HUES6 (cell line): ENCODE measurements at regions not wholly inside any gene's neighbourhood (a gene's known extent, or its start where the extent isn't known, plus 50 kb on each side); places are given as distances from the start of the nearest gene placed in this dataset.
"Not testable (repeated sequence)": the region's sequence is repeated elsewhere in the genome, so short reads cannot be mapped to it uniquely, and the experiment has no call there.

ENCODE experiments used
- H3K27ac ChIP-seq: 2 replicates; pipeline ENCODE4 v1.7.0; 2013; ENCODE audit warnings: low read depth, mild to moderate bottlenecking, low read length, inconsistent platforms
- H3K27me3 ChIP-seq: 2 replicates; pipeline ENCODE4 v1.6.1; 2013; ENCODE audit warnings: low read length; ENCODE audit not compliant: control insufficient read depth, insufficient read depth
- H3K36me3 ChIP-seq: 2 replicates; pipeline ENCODE4 v1.6.1; 2013; ENCODE audit warnings: low read length; ENCODE audit not compliant: control insufficient read depth, insufficient read depth
- H3K4me1 ChIP-seq: 2 replicates; pipeline ENCODE4 v1.6.1; 2013; ENCODE audit warnings: low read length; ENCODE audit not compliant: control insufficient read depth, insufficient read depth
- H3K4me3 ChIP-seq: 2 replicates; pipeline ENCODE4 v1.5.1; 2013; ENCODE audit warnings: low read depth, low read length
- H3K9ac ChIP-seq: one replicate; pipeline ENCODE4 v1.6.1; 2013; ENCODE audit warnings: mild to moderate bottlenecking, low read length
- H3K9me3 ChIP-seq: 2 replicates; pipeline ENCODE4 v1.6.1; 2013; ENCODE audit warnings: low read depth, low read length; ENCODE audit not compliant: control insufficient read depth, insufficient read depth

DNA sequence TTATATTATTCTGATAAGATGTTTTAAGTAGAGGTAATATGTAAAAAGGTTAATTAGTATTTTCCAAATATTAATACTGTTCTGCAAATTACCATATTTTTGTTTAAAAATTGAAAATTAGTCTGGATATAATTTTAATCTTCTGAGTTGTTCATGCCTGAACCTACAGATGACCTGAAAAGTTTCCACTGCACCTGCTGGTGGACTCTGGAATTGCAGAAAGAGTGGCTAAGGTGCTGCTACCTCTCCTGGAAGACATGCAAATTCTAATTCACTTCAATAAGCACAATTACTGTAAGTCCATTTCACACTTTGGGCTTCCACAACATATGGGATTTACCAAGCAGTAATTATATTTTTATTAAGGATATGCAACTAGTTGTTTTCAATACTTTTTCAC, 77.7 kb upstream of the OLIG3 start:
- no peak overlapping the region for H3K27ac ChIP-seq
- H3K9ac ChIP-seq = no peak overlapping the region
- no peaks in the 10 kb centered on the region for H3K27me3 ChIP-seq
- H3K9me3 ChIP-seq = no peaks in the 10 kb centered on the region
- H3K36me3 ChIP-seq = no peaks in the 10 kb centered on the region
- no peaks in the 10 kb centered on the region; the same call in 1 of the 2 replicates for H3K4me1 ChIP-seq
- H3K4me3 ChIP-seq = no peak overlapping the region

DNA sequence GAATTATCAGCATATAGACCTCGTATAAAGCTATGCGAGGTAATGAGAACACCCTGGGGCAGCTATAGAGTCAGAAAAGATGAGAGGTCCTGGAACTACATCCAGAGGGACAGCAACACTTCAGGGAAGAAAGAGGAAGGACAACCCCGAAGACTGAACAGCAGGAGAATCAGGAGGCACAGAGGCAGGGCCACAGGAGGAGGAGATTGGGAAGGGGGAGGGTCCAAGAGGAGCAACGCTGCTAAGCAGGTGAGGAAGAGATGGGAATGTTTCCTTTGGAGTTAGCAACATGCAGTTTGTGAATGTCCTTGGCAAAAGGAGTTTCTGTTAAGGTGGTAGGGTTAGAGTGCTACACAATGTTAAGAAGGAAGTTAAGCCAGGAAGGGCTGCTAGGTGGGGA, 79.5 kb upstream of the OLIG3 start:
- Histone ChIP-seq H3K27me3 (no peaks in the 10 kb centered on the region), H3K9ac (no peak overlapping the region), H3K27ac (no peak overlapping the region), H3K4me1 (no peaks in the 10 kb centered on the region), H3K36me3 (no peaks in the 10 kb centered on the region), H3K4me3 (no peak overlapping the region), H3K9me3 (no peaks in the 10 kb centered on the region)

DNA sequence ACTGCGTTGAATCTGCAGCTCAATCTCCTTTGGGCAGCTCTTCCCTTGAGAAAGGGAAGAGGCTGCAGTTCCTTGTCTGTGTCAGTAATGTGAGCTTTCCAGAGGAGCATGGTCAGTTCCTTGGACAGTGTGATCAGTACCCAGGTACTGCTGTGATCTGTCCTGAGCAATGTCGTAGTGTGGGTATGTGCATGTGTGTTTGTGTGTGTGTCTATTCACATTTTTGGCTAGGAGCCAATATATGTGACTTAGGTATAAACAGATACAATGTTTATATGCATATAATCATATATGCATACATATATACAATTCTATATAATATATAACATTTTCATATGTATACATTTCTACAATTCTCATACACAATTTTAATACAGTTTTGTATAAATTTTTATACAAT, 85.4 kb upstream of the OLIG3 start:
- Histone ChIP-seq H3K4me3 (no peak overlapping the region), H3K36me3 (no peaks in the 10 kb centered on the region), H3K27ac (no peak overlapping the region), H3K9me3 (no peaks in the 10 kb centered on the region), H3K4me1 (0 out of 2 replicates have a peak, but pooled peaks cover 4% of the 10 kb centered on the region), H3K27me3 (no peaks in the 10 kb centered on the region), H3K9ac (no peak overlapping the region)

DNA sequence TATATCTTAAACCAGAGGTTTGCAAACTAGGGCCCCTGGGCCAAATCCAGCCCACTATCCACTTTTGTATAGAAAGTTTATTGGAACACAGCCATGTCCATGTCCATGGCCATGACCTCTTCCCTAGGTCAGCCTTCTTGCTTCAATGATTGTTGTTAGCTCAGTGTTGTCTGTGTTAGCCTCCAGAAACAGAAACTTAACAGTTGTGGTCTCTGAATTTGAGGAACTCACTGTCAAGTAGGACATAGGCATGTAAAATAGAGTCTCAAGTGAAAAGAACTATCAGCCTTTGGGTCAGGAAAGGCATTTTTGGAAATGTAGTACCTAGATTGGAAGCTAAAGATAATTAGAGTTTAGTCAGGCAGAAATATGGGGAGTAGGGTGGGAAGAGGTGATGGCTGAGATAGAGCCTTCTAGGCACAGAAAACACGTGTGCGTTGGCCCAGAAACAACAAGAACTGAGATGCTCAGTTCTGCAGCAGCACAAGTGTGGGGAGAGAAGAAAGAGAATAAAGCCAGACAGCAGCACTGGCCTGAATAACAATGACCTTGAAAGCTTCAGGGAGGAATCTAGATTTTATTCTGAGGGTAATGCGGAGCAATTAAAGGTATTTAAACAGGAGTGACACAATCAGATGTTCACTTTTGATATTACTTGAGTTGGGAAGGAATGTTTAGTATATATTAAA, 87.0 kb upstream of the OLIG3 start:
- Histone ChIP-seq H3K9ac (no peak overlapping the region), H3K27me3 (no peaks in the 10 kb centered on the region), H3K4me3 (no peak overlapping the region), H3K4me1 (0 out of 2 replicates have a peak, but pooled peaks cover 4% of the 10 kb centered on the region), H3K9me3 (no peaks in the 10 kb centered on the region), H3K36me3 (no peaks in the 10 kb centered on the region), H3K27ac (no peak overlapping the region)

DNA sequence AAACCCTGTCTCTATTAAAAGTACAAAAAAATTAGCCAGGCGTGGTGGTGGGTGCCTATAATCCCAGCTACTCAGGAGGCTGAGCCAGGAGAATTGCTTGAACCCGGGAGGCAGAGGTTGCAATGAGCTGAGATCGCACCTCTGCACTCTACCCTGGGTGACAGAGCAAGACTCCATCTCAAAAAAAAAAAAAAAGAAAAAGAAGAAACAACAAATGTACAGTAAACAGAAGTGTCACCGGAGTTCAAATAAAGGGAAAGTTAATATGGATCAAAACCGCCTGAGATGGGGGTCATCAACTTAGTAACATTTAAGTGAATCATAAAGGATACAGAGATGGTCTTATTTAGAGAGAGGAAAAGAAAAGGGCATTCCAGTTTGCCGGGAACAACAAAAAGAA, 89.3 kb upstream of the OLIG3 start:
- not testable (repeated sequence) for H3K9ac ChIP-seq, H3K27me3 ChIP-seq, H3K27ac ChIP-seq, H3K9me3 ChIP-seq, H3K36me3 ChIP-seq, H3K4me1 ChIP-seq, H3K4me3 ChIP-seq

DNA sequence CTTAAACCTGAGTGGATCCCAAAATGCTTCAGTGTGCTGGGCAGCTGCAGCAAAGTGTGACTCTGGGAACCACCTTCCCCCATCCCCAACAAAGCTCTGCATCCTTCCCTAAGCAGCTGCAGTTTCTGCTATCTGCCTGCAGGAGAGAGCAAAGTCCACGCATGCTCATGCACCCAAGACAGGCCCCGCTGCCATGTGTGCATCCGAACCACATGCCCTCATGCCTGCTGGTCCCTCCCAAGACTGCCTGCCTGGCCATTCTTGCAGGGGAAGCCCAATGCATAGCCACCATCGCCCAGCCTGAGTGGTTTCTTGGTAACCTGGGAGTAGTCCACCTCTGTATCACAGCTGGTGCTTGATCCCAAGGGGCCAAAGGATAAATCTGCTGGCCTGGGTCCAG, 94.3 kb upstream of the OLIG3 start:
- Histone ChIP-seq H3K4me3 (no peak overlapping the region), H3K27ac (no peak overlapping the region), H3K36me3 (no peaks in the 10 kb centered on the region), H3K9me3 (peaks cover 3% of the 10 kb centered on the region; the same call in 1 of the 2 replicates), H3K27me3 (no peaks in the 10 kb centered on the region), H3K4me1 (no peaks in the 10 kb centered on the region), H3K9ac (no peak overlapping the region)

DNA sequence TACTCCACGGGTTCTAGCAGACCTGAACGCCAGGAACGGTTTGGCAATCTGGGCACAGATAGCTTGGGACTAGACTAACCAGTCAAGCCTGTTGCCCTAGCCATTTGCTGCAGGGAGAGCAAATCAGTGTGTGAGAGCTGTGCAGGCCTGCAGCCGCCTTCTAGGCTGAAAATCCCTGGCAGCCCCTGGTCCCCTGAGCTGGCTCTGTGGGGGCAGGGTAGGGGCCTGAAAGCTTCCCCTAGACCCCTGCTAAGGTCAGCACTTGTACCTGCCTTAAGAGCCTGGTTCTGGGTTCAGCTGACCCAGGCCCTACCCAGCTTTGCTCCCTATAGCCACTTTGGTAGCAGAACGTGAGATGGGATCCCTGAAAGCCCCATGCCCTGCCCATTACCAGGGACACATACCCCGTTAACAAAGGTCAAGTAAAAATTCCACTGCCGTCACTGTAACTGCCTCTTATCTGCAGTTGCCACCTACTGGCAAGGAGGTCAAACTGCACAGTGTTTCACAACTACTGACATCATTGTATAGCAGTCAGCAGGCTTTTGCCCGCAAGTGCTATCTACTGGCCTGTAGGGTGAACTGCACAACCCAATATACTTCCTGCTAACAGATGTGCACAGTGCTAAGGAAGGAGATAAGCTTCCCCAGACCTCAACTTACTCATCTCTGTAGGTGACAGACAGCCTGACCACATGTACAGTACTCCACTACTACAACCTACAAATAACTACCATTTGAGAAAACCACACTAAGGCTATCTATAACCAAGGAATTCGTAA, 95.1 kb upstream of the OLIG3 start:
- Histone ChIP-seq H3K9me3 (peaks cover 5% of the 10 kb centered on the region; the same call in 1 of the 2 replicates), H3K27ac (no peak overlapping the region), H3K36me3 (no peaks in the 10 kb centered on the region), H3K27me3 (no peaks in the 10 kb centered on the region), H3K9ac (no peak overlapping the region), H3K4me3 (no peak overlapping the region), H3K4me1 (no peaks in the 10 kb centered on the region)

DNA sequence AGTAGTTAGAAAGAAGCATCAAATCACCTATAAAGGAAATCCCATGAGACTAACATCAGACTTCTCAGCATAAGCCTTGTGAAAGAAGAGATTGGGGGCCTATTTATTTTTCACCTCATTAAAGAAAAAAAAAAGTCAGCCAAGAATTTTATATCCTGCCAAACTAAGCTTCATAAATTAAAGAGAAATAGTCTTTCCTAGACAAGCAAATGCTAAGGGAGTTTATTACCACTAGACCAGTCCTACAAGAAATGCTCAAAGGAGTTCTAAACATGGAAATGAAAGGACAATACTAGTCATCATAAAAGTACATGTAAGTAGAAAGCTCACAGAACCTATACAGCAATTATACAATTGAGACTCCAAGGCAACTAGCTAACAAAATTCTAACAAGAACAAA, 96.5 kb upstream of the OLIG3 start:
- peaks cover 5% of the 10 kb centered on the region; the same call in 1 of the 2 replicates for H3K9me3 ChIP-seq
- no peaks in the 10 kb centered on the region for H3K27me3 ChIP-seq
- H3K9ac ChIP-seq = no peak overlapping the region
- H3K36me3 ChIP-seq = no peaks in the 10 kb centered on the region
- no peak overlapping the region for H3K27ac ChIP-seq
- H3K4me1 ChIP-seq = no peaks in the 10 kb centered on the region
- no peak overlapping the region for H3K4me3 ChIP-seq

DNA sequence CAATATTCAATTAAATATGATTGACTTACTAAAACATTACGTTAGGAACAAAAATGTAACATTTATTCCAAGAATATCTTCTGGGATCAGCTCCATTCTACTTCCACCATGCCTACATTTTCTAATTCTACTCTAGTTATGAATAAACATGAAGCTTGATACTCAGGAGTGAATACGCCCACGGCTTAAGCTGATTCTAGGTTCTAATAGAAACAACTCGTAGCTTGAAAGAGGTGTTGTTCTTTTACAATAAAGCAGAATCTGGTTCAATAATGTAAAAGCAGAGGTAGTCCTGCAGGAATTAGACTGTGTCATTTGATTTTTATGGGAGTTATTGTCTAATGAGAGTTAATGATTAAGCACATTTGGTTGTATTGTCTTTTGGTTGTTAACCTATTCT, 107.3 kb upstream of the OLIG3 start:
- Histone ChIP-seq H3K27ac (no peak overlapping the region), H3K9ac (no peak overlapping the region), H3K36me3 (no peaks in the 10 kb centered on the region), H3K4me1 (peaks cover 11% of the 10 kb centered on the region; the same call in 1 of the 2 replicates), H3K9me3 (no peaks in the 10 kb centered on the region), H3K4me3 (no peak overlapping the region), H3K27me3 (no peaks in the 10 kb centered on the region)

DNA sequence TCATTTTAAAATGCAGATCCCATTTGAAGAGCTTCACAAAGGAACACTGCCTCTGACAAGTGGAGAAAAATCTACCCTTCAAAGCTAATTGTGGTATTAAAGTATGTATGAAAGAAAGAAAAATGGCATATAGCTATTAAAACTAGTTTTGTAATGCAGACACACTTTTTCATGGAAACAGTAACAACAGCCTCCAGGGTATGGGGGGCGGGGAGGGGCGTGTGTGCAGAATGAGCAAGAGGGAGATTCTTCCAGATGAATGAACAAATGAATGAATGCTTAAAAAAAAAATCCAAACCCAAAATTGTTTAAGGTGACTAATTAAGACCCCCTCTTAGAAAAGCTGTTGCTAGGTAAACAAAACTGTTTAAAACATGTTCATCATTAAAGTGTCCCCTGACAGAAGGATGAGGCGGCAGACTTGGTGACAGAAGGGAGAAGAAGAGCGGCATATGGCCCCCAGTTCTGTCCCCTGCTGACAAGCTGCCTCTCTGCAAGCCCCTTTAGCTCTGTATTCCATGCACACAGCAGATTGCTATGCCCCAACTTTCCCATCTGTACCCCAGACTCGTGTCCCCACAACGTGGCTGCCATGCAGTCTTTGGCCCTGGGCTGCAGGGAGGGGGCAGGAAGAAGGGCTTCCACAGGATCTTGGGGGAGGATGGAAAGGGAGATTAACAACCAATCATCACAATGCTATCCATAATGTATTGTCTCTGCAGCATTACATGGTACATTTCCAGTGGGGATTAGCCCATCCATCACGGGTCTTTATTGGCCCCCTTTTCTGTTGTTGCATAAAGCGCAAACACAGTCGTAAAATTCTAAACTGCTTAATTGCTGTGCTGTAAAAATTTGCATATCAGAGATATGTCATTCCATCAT, 108.4 kb upstream of the OLIG3 start:
- Histone ChIP-seq H3K27ac (no peak overlapping the region), H3K4me3 (no peak overlapping the region), H3K9ac (no peak overlapping the region), H3K27me3 (no peaks in the 10 kb centered on the region), H3K4me1 (peaks cover 11% of the 10 kb centered on the region; the same call in 1 of the 2 replicates), H3K9me3 (no peaks in the 10 kb centered on the region), H3K36me3 (no peaks in the 10 kb centered on the region)
